ENCODE measurements at regions not wholly inside any gene's neighbourhood (a gene's known extent, or its start where the extent isn't known, plus 50 kb on each side); places are given as distances from the start of the nearest gene placed in this dataset.

GRCh38 chr2:160566717-160567116, 73.1 kb upstream of the RBMS1 start:
- no peak for ATAC-seq
- TF ChIP-seq SNAI2 (CRISPR knock-in tag; IDR thresholded peaks at IDR 0.05) (no peak), ZNF565 (CRISPR knock-in tag; conservative IDR thresholded peaks at IDR 0.05; ENCODE audit: low read depth) (no peak), ISL1 (CRISPR knock-in tag; IDR thresholded peaks at IDR 0.05) (no peak), OSR1 (CRISPR knock-in tag; IDR thresholded peaks at IDR 0.05) (no peak), BACH2 (CRISPR knock-in tag; IDR thresholded peaks at IDR 0.05; ENCODE audit: borderline replicate concordance) (no peak), POU6F1 (CRISPR knock-in tag; IDR thresholded peaks at IDR 0.05; ENCODE audit: borderline replicate concordance, low read depth) (no peak), PATZ1 (CRISPR knock-in tag; IDR thresholded peaks at IDR 0.05; ENCODE audit: borderline replicate concordance) (no peak), ZNF70 (CRISPR knock-in tag; IDR thresholded peaks at IDR 0.05) (no peak), TCF4 (CRISPR knock-in tag; IDR thresholded peaks at IDR 0.05; ENCODE audit: borderline replicate concordance) (no peak)

GRCh38 chr2:160568856-160569255, 75.2 kb upstream of the RBMS1 start:
- TF ChIP-seq POU6F1 (CRISPR knock-in tag; IDR thresholded peaks at IDR 0.05; ENCODE audit: borderline replicate concordance, low read depth) = no peak
- TF ChIP-seq ZFP30 (CRISPR knock-in tag; IDR thresholded peaks at IDR 0.05) = no peak
- TF ChIP-seq TOX (CRISPR knock-in tag; IDR thresholded peaks at IDR 0.05; ENCODE audit: borderline replicate concordance) = no peak
- TF ChIP-seq PPARA (CRISPR knock-in tag; IDR thresholded peaks at IDR 0.05; ENCODE audit: borderline replicate concordance) = no peak
- no peak for TF ChIP-seq TCF4 (CRISPR knock-in tag; IDR thresholded peaks at IDR 0.05; ENCODE audit: borderline replicate concordance)
- TF ChIP-seq CREB5 (CRISPR knock-in tag; IDR thresholded peaks at IDR 0.05; ENCODE audit: low read depth) = no peak
- TF ChIP-seq RARB (CRISPR knock-in tag; IDR thresholded peaks at IDR 0.05) = no peak
- no peak for TF ChIP-seq ZNF8 (CRISPR knock-in tag; IDR thresholded peaks at IDR 0.05)
- no peak for TF ChIP-seq ZFP3 (CRISPR knock-in tag; IDR thresholded peaks at IDR 0.05)
- ATAC-seq = no peak

- ATAC-seq = no peak
- TF ChIP-seq POU6F1 (CRISPR knock-in tag; IDR thresholded peaks at IDR 0.05; ENCODE audit: borderline replicate concordance, low read depth) (no peak), CSDC2 (CRISPR knock-in tag; IDR thresholded peaks at IDR 0.05) (no peak), PPARA (CRISPR knock-in tag; IDR thresholded peaks at IDR 0.05; ENCODE audit: borderline replicate concordance) (no peak), TCF4 (CRISPR knock-in tag; IDR thresholded peaks at IDR 0.05; ENCODE audit: borderline replicate concordance) (no peak), ARNTL (CRISPR knock-in tag; IDR thresholded peaks at IDR 0.05; ENCODE audit: borderline replicate concordance, low read depth) (no peak), ZFP30 (CRISPR knock-in tag; IDR thresholded peaks at IDR 0.05) (no peak), SNAI2 (CRISPR knock-in tag; IDR thresholded peaks at IDR 0.05) (no peak), PATZ1 (CRISPR knock-in tag; IDR thresholded peaks at IDR 0.05; ENCODE audit: borderline replicate concordance) (no peak)
Observed at GRCh38 chr2:160570376-160570775, 76.8 kb upstream of the RBMS1 start.

All from SK-N-SH treated with all-trans-retinoic acid at 6 μM for 48 hours (cell line).